GM18502 (cell line): ENCODE measurements at regions not wholly inside any gene's neighbourhood (a gene's known extent, or its start where the extent isn't known, plus 50 kb on each side); places are given as distances from the start of the nearest gene placed in this dataset.
"Not testable (repeated sequence)": the region's sequence is repeated elsewhere in the genome, so short reads cannot be mapped to it uniquely, and the experiment has no call there.

ENCODE experiments used
- ATAC-seq: cut with Tn5 transposase; IDR thresholded peaks from one replicate; pipeline ENCODE4 v1.9.1; 2021; ENCODE audit warnings: mild to moderate bottlenecking; ENCODE audit not compliant: unreplicated experiment, poor library complexity

DNA sequence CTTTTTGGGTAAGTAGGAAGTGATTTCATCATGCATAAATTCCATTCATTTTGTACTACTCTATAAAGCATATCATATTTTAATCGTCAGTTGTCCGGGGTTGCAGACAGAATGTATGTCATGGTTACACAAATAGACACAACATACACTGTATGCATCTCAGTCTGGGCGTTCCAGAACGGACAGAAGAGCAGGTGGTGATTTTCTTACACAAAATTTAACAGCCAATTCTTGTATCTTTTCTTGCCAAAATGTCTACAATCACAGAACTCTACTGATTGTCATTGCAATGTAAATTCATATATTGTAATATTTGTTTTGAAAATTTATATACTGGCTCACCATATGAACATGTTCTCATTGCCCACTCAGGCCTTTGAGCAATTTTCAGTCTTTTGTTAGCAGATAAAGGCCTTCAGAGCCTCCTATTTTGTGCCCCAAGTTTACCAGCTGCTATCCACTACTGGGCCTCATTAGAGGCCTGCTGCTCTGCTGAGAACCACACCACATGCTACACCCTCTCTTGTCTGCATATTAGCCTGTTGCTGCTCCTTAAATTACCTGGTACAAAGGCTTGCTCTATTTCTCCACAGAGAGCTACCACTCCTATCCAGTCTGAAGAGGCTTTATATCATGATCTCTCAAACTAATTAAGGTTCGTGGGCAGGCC lies 61.5 kb downstream of the PRDM13 start:
- ATAC-seq, result no peak

DNA sequence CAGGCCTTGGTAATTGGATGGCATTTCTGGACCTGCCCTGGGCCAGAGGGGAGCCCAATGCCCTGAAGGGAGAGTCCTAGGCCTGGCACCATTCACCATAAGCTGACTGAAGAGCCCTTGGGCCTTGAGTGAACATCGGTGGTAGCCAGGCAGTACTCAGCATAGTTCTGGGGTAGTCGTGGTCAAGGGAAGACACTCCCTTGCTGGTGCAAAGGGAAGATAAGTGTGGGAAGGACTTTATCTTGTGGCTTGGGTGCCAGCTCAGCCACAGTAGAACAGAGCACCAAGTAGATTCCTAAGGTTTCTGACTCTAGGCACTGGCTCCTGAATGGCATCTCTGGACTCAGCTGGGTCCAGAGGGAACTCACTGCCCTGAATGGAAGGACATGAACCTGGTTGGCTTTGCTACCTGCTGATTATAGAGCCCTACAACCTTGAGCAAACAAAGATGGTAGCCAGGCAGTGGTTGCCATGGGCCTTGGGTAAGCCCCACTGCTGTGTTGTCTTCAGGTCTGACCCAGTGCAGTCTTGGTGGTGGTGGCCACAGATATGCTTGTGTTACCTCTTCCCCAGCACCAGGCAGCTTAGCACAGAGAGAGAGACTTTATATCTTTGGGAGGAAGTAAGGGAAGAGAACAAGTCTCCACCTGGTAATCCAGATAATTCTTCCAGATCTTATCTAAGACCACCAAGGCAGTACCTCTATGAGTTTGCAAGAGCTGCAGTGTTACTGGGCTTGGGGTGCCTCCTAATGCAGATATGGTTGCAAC lies 83.5 kb downstream of the PRDM13 start:
- ATAC-seq, result no peak

DNA sequence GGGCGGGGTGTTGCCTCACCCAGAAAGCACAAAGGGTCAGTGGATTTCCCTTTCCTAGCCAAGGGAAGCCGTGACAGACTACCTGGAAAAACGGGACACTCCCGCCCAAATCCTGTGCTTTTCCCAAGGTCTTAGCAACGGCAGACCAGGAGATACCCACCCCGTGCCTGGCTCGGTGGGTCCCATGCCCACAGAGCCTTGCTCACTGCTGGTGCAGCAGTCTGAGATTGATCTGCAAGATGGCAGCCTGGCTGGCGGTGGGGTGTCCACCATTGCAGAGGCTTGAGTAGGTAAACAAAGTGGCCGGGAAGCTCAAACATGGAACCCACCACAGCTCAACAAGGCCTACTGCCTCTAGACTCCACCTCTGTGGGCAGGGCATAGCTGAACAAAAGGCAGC lies 95.7 kb downstream of the PRDM13 start:
- ATAC-seq, result not testable (repeated sequence)

DNA sequence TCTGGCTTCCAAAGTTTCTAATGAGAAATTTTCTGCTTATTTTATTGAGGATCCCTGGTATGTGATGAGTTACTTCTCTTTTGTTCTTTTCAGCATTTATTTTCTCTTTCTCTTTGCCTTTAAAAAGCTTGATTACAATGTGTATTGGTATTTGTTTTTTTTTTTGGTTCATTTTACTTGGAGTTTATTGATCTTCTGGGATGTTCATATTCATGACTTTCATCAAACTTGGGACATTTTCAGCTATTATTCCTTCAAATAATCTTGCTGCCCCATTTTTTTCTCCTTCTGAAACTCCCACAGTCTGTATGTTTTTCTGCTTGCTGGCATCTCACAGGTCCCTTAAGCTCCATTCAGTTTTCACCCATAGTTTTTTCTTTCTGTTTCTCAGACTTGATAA lies 102.4 kb downstream of the PRDM13 start:
- no peak for ATAC-seq

DNA sequence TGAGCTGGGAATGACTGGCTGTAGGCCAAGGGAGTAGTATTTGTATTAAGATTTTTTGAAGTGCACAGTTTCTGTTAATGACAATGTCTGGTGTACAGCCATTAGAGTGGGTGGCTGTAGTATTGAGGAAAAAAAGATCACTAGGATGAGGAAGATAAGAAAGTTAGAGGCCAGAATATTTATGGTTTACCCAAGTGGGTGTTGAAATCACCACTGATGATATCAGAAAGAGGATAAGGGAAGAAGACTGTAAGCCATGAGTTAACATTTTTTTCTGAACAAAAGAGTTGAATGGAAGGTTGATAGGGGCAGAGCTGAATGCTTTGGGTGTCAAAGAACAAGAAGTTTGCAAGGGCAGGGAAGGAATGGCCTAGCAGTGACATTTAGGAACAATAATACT lies 104.7 kb downstream of the PRDM13 start:
- ATAC-seq, result no peak

DNA sequence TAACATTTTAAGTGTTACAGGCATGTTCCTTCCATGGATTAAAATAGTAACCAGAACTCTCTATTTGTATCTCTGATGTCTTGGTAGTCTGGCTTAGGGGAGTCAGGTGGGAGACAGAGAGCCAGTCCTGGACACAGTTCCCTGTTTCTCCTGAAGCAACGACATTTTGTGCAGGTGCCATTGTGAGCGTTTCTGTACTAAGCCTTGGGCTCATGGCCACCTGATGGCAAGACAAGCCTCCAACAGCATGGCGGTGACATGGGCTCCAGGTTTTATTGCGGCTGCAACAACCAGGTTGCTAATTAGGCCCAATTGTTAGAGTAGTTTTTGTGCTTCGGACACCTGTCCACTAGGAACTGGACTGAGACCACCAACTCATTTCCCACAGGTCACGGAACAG lies 105.3 kb downstream of the PRDM13 start:
- no peak for ATAC-seq

DNA sequence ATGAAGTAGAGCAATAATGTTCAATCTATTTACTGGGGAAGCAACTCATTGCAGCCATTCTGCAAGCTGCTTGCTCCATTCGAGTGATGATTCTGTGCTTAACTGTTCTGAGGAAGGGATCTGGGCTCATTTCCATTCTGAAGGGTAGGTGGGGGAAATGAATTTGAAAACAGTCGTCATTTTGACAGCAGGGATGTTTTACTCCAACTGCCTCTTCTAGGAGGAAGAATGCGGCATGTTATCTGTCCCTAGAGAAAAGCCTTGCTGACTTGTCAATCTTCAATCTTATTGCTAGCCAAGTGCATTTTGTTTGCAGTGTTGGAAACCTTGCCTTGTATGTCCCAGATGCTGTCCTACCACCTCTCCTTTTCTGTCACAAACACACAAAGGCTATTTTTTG lies 105.9 kb downstream of the PRDM13 start:
- ATAC-seq, result no peak

DNA sequence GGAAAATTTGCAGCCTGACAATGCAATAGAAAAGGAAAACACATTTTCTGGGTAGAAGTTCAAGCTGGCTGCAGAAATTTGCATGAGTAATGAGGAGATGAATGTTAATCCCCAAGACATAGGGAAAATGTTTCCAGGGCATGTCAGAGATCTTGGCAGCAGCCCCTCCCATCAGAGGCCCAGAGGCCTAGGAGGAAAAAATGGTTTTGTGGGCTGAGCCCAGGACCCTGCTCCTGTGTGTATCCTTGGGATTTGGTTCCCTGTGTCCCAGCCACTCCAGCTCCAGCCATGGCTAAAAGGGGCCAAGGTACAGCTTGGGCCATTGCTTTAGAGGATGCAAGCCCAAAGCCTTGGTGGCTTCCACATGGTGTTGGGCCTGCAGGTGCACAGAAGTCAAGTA lies 115.4 kb downstream of the PRDM13 start:
- ATAC-seq, result not testable (repeated sequence)

DNA sequence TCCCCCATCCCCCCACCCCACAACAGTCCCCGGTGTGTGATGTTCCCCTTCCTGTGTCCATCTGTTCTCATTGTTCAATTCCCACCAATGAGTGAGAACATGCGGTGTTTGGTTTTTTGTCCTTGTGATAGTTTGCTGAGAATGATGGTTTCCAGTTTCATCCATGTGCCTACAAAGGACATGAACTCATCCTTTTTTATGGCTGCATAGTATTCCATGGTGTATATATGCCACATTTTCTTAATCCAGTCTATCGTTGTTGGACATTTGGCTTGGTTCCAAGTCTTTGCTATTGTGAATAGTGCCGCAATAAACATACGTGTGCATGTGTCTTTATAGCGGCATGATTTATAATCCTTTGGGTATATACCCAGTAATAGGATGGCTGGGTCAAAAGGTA lies 123.6 kb downstream of the PRDM13 start:
- ATAC-seq, result not testable (repeated sequence)

DNA sequence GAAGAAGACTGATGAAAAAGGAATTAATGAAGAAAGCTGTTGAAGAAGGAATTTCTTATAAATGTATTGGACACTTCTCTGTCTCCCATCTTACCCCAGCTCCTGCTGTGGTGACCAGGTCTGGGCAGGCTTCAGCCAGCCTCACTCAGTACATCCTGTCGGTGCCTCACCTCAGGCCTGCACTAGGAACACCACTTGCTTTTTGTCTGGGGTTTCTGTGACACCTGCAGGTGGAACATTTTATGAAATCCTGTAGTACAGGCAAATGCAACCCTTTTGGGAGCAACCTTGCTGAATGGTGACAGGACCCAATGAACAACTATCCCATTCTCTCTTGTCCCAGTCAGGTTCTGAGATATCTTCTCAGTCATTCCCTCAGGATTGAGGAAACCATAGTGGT lies 129.7 kb downstream of the PRDM13 start:
- ATAC-seq, result no peak

DNA sequence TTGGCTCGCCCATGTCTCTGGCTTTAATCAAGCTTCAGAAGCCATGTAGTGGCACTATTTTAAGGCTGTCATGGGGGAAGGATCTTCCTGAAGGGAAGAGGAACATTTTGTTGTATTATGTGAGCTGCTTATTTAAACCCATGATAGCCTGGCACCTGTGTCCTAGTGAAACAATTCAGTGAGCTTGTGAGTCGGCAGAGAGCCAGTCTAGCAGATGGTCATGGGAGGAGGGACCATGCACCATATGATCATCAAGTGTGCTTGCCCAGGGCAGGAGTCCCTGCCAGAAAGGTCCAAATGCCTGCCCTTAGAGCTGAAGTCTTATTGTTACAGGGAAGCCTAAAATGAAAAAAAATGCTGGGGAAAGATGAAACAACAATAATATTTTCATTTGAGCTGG lies 132.9 kb downstream of the PRDM13 start:
- no peak for ATAC-seq

DNA sequence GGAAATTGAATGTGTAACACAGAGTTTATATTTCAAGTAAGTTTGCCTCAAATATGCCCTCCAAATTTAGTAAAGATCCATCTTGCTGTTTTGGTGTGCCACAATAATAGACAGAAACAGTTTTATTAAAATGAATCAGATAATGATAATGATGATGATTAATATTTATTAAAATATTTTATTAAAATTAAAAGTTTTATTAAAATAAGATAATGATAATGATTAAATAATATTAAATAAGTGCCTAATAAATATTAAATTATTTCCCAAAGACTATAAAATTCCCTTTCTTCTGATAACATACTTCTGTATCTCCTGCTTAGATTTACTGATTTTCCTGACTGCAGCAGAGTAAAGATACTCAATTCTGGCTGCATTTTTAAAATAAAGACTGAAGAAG lies 134.5 kb downstream of the PRDM13 start:
- ATAC-seq, result no peak

DNA sequence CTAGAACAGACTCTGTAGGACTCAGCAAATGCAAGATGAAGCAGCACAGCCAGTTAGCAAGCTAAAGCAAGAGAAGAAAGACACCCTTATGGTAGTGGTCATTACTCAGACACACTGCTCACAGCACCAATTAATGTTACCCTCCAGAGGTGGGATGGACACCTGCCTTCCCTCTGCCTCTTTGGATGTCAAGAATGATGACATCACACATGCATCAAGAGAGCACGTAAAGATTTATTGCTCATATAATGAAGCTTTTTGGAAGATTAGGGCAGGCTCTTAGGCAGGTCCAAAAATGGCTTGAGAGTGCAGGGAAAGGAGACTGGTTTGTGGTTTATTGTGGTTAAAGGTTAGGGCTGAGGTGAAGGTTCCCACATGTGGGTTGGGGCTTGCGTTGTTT lies 137.0 kb downstream of the PRDM13 start:
- ATAC-seq, result no peak

DNA sequence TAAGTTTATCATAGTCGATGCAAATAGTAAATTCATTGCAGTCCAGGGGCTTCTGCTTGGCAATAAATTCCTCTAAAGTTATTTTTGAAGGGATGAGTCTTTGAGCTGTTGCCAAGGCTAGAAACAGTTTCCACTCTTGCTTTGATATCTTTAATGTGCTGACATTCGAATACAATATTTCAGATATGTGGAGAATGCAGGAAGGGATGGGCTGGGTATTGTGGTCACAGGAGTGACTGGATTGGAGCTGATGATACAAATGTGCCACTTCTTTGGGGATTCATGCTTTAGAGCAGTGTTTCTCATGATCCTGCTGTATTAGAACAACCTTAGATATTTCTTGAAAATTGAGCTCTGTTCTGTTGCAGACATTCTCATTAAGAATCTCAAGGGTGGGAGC lies 139.0 kb downstream of the PRDM13 start:
- no peak for ATAC-seq

DNA sequence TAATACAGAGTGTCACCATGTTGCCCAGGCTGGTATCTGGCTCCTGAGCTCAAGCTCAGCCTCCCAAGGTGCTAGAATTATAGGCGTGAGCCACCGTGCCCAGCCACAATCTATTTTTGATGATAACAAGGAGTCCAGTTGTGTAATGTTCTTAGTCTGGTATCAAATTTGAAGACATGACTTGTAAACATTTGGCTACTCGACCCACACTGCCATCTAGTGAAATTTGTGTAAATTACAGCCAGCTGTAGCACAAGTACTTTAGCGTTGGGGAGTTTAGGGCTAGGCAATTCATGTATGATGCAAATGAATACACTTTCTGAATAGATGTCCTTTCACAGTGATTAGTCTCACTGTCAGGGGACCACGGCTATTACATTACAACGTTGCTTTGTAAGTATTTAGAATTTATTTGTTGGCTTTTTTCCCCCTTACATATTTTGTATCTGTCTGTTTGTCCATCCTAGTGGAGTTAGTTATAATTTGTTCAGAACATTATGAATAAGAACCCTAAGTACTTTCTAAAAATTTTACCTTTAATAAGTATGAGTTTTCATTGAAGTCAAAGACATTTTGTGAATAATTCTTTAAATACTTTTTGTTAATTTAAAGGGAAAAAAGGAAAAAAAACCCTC lies 139.7 kb downstream of the PRDM13 start:
- peak; percentile 94 for ATAC-seq

DNA sequence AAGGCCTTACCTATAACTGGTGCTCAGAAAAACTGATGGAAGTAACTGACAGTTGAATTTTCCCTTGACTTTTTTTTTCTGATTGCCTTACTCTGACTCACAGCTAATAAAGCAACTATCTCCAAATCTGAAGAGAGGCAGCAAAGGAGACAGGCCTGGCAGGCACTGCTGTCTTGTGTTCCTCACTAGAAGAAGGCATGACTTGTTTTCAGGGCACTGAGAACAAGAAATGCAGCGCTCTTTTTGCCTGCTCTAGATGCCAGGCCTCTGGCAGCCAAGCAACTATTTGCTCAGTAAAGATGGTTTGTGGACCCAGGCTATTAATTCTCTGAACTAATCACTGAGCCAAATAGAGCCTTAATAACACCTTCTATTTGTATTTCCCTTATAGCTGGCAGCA lies 155.1 kb downstream of the PRDM13 start:
- ATAC-seq, result no peak

DNA sequence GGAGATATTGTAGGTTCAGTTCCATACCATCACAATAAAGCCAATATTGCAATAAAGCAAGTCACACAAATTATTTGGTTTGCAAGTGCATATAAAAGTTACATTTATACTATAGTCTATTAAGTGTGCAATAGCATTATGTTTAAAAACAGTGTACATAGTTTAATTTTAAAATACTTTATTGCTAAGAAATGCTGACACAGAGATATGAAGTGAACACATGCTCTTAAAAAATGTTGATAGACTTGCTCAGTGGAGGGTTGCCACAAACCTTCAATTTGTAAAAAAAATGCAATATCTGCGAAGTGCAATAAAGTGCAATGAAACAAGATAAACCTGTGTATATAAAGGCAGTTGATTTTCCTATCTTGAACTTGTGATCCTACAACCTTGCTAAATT lies 161.5 kb downstream of the PRDM13 start:
- no peak for ATAC-seq

DNA sequence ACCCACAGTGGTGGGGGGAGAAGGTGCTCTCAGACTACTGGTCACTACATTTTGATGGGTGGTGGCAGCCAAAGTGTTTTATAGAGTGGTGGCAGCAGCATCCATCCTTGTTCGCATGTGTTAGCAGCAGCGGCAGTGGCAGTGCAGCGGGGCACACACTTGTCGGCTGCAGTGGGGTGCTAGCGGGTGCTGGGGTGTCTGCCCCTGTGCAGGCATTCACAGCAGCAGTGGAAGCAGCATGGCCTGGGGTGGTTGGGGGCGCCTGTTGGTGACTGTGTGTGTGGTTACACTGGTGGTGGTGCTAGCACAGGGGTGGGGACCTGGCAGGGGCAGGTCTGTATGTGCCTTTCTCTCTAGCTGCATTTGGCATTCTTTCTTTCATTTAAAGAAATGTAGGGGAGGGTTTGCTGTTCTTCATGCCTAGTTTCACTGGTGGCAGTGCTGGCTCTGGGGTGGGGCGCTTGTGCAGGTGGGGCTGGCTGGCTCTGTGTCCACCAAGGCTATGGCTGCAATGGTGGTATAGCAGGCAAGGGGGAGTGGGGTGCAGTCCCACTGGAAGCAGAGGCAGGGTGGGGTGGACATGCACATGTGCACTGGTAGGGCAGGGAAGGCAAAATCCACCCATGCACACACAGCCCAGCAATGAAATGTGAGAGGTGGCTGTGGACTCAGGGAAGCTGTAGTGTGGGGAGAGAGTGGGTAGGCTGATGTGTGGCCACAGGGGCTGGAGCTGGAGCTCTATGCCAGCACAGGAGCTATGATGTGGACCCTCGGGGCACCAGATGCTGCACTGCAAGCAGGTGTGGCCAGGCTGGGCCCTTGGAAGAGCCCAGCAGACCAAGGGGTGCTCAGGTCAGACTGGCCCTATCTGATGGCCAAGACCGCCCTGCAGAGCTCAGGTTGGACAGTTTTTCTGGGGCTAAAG lies 173.3 kb downstream of the PRDM13 start:
- ATAC-seq, result no peak

DNA sequence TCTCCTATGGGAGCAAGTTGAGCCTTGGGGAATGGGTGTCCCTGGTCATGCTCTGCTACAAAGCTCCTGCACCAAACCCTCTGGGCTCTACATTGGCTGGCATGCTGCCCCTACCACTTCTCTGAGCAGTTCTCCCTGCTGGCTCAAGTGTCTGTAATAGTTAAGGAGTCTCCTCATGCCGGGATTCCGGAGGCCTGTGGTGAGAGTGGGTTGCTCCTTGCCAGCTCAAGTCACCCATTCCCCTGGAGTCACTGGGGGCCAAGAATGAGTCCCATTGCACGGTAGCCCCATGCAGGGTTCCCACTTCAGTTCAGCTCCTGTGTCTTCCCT lies 173.9 kb downstream of the PRDM13 start:
- no peak for ATAC-seq

DNA sequence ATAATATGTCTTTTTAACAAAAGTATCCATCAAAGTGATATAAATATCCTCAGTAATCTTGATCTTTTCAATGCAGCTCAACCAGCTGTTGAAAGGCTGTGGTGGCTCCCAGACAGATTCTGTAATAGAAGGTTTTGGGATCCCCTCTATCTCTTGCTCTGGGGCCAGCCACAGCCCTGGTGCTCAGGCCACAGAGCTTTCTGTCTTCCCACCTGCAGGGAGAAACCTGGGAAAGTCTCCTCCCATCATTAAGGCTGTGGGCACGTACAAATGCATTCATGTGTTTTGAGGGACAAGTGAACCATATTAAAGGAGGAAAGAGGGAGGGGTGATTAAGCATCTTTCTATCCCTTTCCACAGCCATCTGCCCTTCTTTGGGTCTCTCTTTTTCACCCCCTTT lies 183.1 kb downstream of the PRDM13 start:
- peak; percentile 54 for ATAC-seq

DNA sequence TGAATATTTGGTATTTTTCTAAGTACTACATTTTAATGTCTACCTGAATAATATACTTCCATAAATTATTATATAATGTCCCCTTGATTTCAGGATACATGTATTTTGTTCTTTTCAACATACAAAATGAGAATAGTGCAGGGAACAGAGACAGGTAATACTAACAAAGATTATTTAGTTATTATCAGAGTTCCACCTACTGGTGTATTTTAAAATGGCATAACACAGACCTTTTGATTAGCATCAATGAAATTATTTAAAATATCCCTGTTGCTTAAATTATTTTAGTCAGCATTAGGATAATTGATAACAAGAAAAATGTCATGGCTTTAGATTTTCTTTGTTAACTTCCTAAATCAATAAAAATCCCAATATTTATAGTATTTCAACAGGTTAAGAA lies 184.0 kb downstream of the PRDM13 start:
- ATAC-seq, result no peak
